Daoy (cell line): ENCODE measurements at regions not wholly inside any gene's neighbourhood (a gene's known extent, or its start where the extent isn't known, plus 50 kb on each side); places are given as distances from the start of the nearest gene placed in this dataset.

Experiments used
- DNase-seq: peaks from one replicate; pipeline ENCODE4 v3.0.0-alpha.2; 2015; ENCODE audit warnings: low read depth

GRCh38 chr6:94088870-94089269 lies 669.5 kb upstream of the EPHA7 start:
- no peak for DNase-seq

GRCh38 chr6:94074764-94075163 lies 655.4 kb upstream of the EPHA7 start:
- DNase-seq = no peak

DNA sequence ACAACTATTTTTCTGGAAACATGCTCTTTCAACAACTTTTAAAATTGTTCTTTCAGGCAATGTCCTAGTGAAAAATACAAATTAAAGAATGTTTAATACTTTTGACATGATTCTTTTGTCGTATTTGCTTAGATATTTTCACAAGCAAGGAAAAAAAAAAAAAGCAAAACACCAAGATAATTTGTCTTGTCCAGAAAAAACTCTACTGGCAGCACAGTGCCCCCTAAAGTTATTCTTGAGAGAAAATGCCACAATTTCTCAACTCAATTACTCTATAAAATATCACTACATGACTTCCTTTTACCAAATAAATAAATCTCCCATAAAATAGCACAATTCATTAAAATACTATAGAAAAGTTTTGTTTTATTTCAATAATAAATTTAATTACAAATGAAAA lies 652.5 kb upstream of the EPHA7 start:
- DNase-seq = no peak

DNA sequence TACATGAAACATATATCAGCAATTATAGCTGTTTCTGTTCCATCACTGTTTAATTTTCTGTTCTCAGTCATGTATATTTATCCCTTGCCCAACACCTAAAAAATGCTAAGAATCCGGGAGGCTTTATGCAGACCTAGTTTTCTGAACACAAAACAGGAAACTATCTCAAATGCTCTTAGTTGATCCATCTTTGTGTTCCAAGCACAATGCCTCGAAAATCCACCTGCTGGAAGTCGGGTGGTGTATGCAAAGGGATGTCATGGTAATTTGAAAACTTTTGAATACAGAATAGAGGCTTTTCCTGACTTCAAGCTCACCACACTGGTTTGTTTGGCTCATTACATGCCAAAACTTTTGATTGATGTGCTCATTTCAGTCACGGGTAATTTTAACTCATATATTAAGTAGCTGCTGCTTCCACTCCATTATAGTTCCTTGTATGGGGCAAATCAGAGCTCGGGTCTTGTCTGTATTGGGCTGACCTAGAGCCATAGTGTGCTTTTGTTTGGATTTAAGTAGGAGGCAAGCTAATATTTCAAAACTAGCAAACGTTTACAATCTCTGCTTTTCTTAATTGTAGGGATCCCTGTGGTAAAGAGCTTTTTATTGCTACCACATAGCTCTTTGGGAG lies 646.5 kb upstream of the EPHA7 start:
- DNase-seq = no peak

GRCh38 chr6:94052749-94053148 lies 633.4 kb upstream of the EPHA7 start:
- no peak for DNase-seq

DNA sequence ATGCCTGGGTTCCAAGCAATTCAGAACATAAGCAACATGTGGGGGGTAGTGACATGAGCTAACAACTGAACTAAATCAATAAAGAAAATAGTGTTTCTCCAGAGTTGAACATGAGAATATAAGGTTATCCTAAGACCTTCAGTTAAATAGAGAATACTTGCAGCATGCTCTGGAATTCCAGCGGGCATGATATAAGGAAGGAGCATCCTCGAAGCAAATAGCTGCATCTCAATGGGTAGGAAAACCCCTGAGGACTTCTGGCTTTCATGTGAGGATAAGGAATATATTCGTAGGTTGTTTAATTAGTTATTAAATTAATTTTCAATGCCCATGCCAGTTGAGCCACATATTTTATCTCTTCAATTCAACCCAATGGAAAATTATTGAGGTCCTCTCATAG lies 631.2 kb upstream of the EPHA7 start:
- DNase-seq = no peak

DNA sequence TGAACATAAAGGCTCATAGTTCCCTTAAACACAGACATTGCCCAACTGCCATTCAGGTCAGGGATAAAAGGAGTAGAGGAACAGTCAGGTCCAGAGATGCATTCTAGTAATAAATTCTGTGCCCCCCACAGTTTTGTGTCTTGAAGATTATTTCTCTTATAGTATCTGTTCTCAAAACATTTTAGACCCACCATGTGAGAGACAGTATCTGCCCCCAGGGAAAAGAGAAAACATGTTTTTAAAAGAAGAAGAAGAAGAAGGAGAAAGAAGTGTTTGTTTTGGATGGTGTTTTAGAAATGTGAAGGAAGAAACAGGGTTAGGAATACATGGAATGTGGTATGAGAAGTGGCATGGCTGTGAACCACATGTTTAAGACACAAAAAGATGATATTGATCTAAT lies 629.6 kb upstream of the EPHA7 start:
- no peak for DNase-seq

DNA sequence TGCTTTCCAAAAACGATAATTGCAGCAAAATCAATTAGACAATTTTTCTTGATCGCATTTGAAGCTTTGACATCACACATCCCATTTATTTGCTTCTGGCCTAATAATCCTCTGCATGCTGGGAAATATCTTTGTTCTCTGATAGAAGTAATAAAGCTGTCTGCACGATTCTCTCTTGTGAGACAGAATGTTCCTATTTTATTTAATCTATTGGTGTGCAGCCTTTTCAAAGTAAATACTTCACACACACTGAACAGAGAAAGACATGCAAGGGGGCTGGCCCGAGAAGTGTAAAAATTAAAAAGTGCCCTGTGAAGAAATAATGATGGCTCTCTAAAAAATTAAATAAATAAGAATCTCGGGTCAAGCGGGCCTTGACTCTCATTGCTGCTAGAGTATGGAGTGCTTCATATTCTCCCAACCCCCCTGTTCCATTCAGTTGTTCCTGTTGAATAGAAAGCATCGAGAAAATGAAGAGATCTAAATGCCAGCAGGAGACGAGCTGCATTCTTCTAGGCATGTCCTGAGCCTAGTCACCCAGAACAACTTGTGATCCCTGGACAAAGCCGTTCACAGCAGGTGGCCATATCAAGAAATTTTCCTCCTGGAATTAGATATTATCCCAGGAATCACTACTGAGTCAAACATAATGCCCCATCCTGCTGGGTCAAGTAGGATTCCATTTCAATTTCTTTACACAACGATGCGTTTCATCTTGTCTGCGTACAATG lies 625.9 kb upstream of the EPHA7 start:
- no peak for DNase-seq

DNA sequence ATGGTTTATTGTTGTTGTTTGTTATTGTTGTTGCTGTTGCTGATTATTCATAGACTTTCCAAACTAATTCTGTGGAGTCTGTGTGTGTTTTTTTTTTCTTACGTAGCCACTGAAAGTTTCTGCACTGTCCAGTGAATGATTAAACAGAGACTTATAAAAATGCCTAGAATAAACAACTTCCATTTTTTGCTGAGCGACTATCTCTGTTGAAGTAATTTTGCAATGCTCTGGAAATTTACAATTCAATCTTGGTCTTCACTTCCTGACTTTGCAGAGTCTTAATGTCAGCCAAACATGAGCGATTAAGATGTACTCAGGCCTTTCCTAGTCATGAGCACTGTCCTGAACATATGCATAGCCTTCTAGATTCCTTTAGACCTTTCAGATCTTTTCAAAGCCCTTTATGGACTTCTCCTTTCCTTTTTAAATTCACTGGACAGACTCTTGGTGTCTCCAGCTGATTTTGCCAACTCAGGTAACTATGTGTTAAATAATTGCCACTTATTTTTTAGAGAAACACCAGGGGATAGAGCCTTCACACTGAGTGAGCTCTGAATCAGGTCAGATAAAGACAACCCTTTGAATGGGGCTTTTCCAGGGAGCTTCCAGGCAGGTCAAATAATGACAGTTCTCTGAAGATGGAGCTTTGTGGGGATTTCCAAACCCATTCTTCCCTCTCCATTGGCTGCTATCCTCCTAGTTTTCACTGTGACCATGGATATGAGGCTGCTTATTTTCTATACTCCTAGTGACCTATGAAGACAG lies 622.8 kb upstream of the EPHA7 start:
- no peak for DNase-seq

- no peak for DNase-seq
Observed at GRCh38 chr6:94036024-94036423, 616.7 kb upstream of the EPHA7 start.

DNA sequence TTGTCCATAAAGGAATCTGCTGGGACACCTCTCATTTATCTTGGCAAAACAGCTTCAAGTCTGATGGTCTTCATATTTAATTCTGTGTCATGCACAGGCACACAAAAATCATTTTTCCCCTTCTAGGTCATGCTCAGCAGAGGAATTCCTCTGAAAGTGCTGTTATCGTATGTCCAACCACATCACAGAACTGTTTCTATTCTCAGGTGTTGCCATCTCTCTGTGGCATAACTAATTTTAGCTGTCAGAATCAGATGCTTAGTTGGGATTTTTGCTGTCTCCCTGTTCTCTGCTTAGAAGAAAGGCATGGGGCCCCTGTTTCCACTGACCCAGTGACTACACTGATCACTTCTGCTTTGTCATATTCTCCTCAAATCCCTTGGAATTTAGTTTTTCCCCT lies 608.0 kb upstream of the EPHA7 start:
- DNase-seq = no peak

DNA sequence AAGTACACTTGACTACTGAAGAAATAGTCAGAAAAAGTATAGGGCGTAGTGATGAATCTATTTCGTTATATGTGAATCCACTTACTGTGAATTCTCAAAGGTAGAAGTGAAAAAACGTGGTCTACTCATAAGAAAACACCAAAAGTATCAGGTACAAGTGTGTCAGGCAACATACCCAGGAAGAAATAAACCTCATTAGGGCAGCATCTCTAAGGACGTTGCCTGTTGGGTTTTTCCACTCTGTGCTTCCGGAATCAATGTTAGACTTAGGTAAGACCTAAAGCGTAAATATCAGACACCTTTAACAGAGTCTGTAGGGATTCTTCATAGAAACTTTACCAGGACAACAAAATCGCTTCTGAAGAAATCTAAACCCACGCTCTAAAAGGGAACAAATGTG lies 607.2 kb upstream of the EPHA7 start:
- DNase-seq = no peak

GRCh38 chr6:94005835-94006234 lies 586.5 kb upstream of the EPHA7 start:
- no peak for DNase-seq

DNA sequence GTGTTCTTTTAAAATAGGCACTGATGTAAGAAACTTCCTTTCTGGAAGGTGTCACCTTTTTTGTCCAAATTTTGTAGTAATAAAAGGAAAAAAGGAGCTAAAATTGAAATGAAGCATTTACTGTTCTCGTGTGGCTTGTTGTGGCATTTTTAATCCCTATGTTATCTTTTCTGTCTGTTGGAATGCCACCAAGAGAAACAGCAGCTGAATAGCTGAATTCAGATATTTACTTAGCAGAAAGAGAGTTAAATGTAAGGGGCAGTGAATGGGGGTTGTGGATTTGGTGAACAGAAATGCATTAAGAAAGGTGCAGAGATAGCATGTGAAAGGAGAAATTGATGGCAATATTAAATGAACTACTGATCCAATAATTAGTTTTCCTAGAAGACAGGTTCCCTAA lies 573.6 kb upstream of the EPHA7 start:
- DNase-seq = no peak

GRCh38 chr6:93989630-93990029 lies 570.3 kb upstream of the EPHA7 start:
- no peak for DNase-seq

DNA sequence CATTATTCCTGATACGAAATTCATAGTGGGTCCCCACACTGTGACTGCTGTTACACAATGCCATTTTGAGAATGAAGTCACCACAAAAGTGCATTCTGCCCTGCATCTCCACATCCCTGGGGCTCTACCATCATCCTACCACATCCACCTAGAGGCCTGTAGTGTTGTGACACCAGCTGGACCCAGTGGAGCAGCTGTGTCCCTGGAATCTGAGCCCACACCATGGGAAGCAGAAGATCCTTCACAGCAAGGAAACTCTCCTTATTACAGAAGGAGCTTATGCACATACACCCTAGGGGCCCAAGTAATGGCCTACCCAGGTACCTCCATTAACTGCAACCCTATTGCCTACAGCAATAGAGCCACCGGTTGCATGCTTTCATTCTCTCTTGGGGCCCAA lies 566.6 kb upstream of the EPHA7 start:
- DNase-seq = no peak

- DNase-seq = no peak
Observed at GRCh38 chr6:93975159-93975558, 555.8 kb upstream of the EPHA7 start.

GRCh38 chr6:93974332-93974731 lies 555.0 kb upstream of the EPHA7 start:
- no peak for DNase-seq

DNA sequence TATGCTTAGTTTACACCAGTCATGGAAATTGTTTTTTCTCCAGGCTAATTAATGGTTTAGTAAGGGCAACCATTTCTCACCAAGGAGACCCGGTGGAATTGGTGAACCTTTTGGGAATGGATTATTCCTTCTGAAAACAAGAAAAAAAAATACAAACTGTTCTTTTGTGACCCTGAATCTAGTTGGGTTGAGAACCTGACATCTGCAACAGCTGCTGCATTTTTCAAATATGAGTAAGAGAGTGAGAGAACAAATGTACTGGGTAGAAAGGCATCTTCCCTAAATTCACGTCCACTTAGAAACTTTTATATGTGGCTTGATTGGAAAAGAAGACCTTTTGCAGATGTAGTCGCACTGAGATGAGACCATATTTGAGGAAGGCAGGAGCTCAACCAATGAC lies 553.4 kb upstream of the EPHA7 start:
- no peak for DNase-seq

DNA sequence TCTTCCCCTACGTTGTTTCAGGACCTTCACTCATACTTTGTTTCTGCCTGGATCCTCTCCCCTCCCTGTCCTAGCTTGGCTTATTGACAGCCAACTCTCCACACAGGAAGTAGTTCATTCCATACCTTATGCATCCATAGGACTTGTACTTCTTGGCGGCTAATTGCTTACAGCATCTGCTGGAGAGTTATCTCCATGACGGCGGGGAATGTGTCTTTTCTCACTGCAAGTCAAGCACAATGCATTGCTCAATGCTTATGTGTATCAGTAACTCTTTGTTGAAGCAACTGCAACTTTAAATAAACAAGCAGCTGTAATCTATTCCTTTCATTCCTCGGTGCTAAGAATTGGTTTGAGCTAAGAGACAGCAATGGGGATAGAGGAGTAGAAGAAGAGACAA lies 551.3 kb upstream of the EPHA7 start:
- no peak for DNase-seq

DNA sequence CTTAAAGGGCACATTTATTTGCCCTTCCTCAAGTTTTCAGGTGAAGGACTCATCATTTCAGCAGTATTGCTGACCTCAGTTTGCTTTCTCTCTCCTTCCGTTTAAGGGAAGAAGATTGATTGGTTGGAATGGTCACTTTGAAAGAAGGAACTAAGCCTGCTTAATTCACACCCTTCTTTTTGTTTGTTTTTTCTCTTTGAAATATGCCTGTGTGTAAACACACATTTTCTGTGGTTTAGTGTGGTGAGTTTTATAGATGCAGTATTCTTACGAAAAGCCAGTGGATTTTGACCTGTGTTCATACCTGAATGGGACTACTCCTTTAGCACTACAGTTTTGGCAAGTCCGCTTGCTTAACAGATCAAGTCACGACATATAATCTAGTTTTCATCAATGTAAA lies 548.8 kb upstream of the EPHA7 start:
- DNase-seq = no peak

DNA sequence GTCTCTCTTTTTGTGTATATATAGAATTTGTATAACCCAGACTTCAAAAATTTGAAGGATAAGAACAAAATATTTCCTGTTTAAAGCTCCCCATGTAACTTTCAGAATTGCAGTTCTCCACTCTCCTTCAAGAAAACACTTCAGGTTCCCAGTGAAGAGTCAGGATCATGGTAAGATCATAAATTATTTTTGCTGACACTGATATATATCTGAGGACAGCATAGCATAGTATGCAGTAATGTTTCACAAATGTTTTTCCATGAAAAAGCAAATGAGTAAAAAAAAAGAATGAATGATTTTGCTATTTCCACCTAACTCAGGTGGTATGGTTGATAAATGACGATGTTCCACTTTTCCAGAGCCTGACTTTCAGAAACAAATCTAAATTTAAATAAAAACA lies 545.6 kb upstream of the EPHA7 start:
- DNase-seq = no peak

DNA sequence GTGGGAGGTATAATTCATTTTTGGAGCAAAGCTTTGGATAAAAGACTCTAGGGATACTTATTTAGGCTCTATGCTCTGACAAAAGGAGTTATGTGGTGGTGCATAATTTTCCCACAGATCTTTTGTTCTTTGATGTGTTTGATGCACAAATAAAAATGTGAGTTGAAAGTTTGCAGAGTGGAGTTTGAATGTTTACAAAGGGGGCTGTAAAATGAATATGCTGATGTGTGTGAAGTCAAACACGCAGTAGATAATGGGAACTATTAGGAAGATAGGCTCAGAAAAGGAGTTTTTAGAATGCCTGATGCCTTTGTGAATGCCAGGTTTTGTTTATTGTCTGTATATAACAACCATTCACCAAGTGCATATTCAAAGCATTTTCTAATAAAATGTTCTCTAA lies 545.0 kb upstream of the EPHA7 start:
- no peak for DNase-seq
